Keratinocyte (primary cell): ENCODE measurements at regions not wholly inside any gene's neighbourhood (a gene's known extent, or its start where the extent isn't known, plus 50 kb on each side); places are given as distances from the start of the nearest gene placed in this dataset.

ENCODE experiments used
- DNase-seq: peaks from one replicate; pipeline ENCODE4 v3.0.0-alpha.2; 2011; ENCODE audit warnings: low read depth, missing footprints, low spot score
- FAIRE-seq: peaks from 2 replicates; lab custom pipeline; 2011; peaks lifted over from hg19 to GRCh38; lab: Jason Lieb, UNC
- H2AFZ ChIP-seq: 2 replicates; pipeline ENCODE4 v1.6.0; 2012; ENCODE audit warnings: low read length, control low read depth, inconsistent platforms; ENCODE audit not compliant: control insufficient read depth
- H3K27ac ChIP-seq: 2 replicates; pipeline ENCODE4 v1.5.1; 2011; ENCODE audit warnings: low read length; ENCODE audit not compliant: control insufficient read depth, insufficient read depth
- H3K27me3 ChIP-seq: 3 replicates; pipeline ENCODE4 v1.6.0; 2011; ENCODE audit warnings: low read length; ENCODE audit not compliant: control insufficient read depth, insufficient read depth; ENCODE audit errors: extremely low read depth
- H3K36me3 ChIP-seq, 2 experiments: 2 replicates in 1 of 2; 3 replicates in 1 of 2; pipeline ENCODE4 v1.5.1; 2011; ENCODE audit warnings: low read length in 2 of 2, mild to moderate bottlenecking in 1 of 2; ENCODE audit not compliant: control insufficient read depth in 2 of 2, insufficient read depth in 2 of 2; ENCODE audit errors: extremely low read depth in 1 of 2
- H3K4me1 ChIP-seq: 3 replicates; pipeline ENCODE4 v1.5.1; 2011; ENCODE audit warnings: low read length; ENCODE audit not compliant: control insufficient read depth, insufficient read depth; ENCODE audit errors: extremely low read depth
- H3K4me2 ChIP-seq: 3 replicates; pipeline ENCODE4 v1.6.0; 2011; ENCODE audit warnings: low read depth, low read length; ENCODE audit not compliant: control insufficient read depth, insufficient read depth; ENCODE audit errors: extremely low read depth
- H3K4me3 ChIP-seq, 3 experiments: fragments of 200-600 bp in 1 of 3; sonication (generic) in 1 of 3; 2 replicates in 2 of 3; 3 replicates in 1 of 3; pipeline ENCODE4 v1.5.1; 2011 to 2016; ENCODE audit warnings: low read length in 3 of 3, mild to moderate bottlenecking in 3 of 3, control low read depth in 2 of 3, inconsistent platforms in 1 of 3, low read depth in 1 of 3, mixed read lengths in 1 of 3, mixed run types in 1 of 3, moderate library complexity in 1 of 3; ENCODE audit not compliant: control insufficient read depth in 2 of 3, insufficient read depth in 2 of 3; ENCODE audit errors: extremely low read depth in 1 of 3
- H3K79me2 ChIP-seq: 2 replicates; pipeline ENCODE4 v1.6.0; 2012; ENCODE audit warnings: low read length; ENCODE audit not compliant: control insufficient read depth, insufficient read depth
- H3K9ac ChIP-seq: 3 replicates; pipeline ENCODE4 v1.6.0; 2011; ENCODE audit warnings: low read length; ENCODE audit not compliant: control insufficient read depth, insufficient read depth; ENCODE audit errors: extremely low read depth
- H3K9me1 ChIP-seq: 3 replicates; pipeline ENCODE4 v1.6.0; 2011; ENCODE audit warnings: low read length; ENCODE audit not compliant: control insufficient read depth, insufficient read depth; ENCODE audit errors: extremely low read depth
- H3K9me3 ChIP-seq: 2 replicates; pipeline ENCODE4 v1.5.1; 2012; ENCODE audit warnings: low read depth, low read length; ENCODE audit not compliant: control insufficient read depth
- H4K20me1 ChIP-seq: 3 replicates; pipeline ENCODE4 v1.6.0; 2011; ENCODE audit warnings: low read length; ENCODE audit not compliant: control insufficient read depth, insufficient read depth; ENCODE audit errors: extremely low read depth
- EZH2 ChIP-seq: IDR thresholded peaks from one replicate; pipeline ENCODE4 v1.6.1; 2012; ENCODE audit warnings: inconsistent platforms, mild to moderate bottlenecking, low read length, moderate library complexity
- dilution Hi-C: fragments of 300-500 bp; cut with MboI; formaldehyde crosslinking; loops from one replicate; pipeline ENCODE4 v1.7.0; 2020; ENCODE audit warnings: low sequenced_read_pairs; ENCODE audit not compliant: extremely low pct_ligation_motif_present
- TF ChIP-seq, protein P1 (sequence below), 3 experiments: IDR thresholded peaks in 1 of 3; conservative IDR thresholded peaks in 1 of 3; optimal IDR thresholded peaks in 1 of 3; 2 replicates in 2 of 3; 3 replicates in 1 of 3; pipeline versions ENCODE3 to v1.5.1; 2011; ENCODE audit warnings: low read length in 3 of 3, mild to moderate bottlenecking in 3 of 3, moderate library complexity in 2 of 3, control low read depth in 1 of 3, inconsistent platforms in 1 of 3; ENCODE audit not compliant: insufficient read depth in 2 of 3; ENCODE audit errors: extremely low read depth in 1 of 3

DNA sequence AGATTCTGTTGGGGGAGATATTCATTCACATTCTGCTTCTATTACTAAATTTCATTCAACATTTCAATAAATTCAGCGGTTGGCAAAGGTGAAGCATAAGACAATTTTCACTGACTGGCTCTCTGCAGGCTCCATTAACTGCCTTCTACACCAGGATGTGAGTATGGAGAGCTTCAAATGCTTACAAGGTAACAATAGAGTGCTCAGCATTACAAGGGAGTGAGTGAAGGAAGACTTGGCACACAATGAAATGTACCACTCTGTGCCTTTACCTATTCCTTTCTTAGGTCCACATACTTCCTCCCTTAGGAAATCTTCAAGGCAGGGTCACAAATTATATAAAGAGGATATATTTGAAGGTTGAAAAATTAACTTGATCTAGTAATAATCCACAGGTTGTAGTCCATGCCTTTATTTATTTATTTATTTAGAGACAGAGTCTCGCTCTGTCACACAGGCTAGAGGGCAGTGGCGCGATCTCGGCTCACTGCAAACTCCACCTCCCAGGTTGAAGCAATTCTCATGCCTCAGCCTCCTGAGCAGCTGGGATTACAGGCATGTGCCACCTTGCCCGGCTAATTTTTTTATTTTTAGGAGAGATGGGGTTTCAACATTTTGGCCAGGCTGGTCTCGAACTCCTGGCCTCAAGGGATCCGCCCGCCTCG, 76.6 kb upstream of the FAM169A start:
- Histone ChIP-seq H3K27me3 (no peaks in the 10 kb centered on the region), H3K79me2 (no peaks in the 10 kb centered on the region), H3K9me3 (no peaks in the 10 kb centered on the region), H3K27ac (no peak overlapping the region), H3K9me1 (no peaks in the 10 kb centered on the region), H3K4me2 (no peak overlapping the region), H4K20me1 (no peaks in the 10 kb centered on the region), H3K4me3 (no peak overlapping the region), H2AFZ (no peak overlapping the region), H3K9ac (no peak overlapping the region), H3K4me1 (no peaks in the 10 kb centered on the region), H3K36me3 (no peaks in the 10 kb centered on the region)
- FAIRE-seq (no peak), DNase-seq (no peak)
- TF ChIP-seq EZH2: no peak
- TF ChIP-seq, protein P1, sequence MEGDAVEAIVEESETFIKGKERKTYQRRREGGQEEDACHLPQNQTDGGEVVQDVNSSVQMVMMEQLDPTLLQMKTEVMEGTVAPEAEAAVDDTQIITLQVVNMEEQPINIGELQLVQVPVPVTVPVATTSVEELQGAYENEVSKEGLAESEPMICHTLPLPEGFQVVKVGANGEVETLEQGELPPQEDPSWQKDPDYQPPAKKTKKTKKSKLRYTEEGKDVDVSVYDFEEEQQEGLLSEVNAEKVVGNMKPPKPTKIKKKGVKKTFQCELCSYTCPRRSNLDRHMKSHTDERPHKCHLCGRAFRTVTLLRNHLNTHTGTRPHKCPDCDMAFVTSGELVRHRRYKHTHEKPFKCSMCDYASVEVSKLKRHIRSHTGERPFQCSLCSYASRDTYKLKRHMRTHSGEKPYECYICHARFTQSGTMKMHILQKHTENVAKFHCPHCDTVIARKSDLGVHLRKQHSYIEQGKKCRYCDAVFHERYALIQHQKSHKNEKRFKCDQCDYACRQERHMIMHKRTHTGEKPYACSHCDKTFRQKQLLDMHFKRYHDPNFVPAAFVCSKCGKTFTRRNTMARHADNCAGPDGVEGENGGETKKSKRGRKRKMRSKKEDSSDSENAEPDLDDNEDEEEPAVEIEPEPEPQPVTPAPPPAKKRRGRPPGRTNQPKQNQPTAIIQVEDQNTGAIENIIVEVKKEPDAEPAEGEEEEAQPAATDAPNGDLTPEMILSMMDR (optimal IDR thresholded peaks at IDR 0.05 in 1 of 3, IDR thresholded peaks at IDR 0.05 in 1 of 3, conservative IDR thresholded peaks at IDR 0.05 in 1 of 3; ENCODE audit: extremely low read depth in 1 of 3, insufficient read depth in 2 of 3, low read length in 3 of 3): no peak
- dilution Hi-C loops: no loop called here

DNA sequence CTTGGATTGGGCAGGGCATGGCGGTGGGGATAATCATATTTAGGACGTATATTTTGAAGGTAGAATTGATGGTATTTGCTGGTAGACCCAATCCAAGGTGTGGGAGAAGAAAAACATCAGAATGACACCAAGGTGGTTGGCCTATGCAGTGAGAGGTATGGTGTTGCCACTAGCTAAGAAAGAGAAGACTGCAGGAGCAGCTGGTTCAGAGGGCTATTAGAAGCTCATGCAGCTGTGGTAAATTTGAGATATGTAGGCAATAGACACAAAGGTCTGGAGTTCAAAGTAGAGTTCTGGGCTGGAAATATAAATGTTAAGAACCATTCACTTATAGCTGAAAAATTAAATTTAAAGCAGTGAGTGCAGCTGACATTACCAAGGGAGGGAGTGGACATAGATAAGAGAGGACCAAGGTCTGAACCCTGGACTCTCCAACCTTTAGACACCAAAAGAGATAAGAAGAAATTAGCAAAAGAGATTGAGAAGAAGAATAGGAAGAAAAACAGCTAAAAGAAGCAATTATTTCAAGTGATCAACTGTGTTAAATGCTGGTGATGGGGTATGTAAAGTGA, 74.7 kb upstream of the FAM169A start:
- Histone ChIP-seq H3K4me2 (no peak overlapping the region), H3K36me3 (no peaks in the 10 kb centered on the region), H3K27me3 (no peaks in the 10 kb centered on the region), H3K9ac (no peak overlapping the region), H3K4me1 (no peaks in the 10 kb centered on the region), H3K79me2 (no peaks in the 10 kb centered on the region), H3K27ac (no peak overlapping the region), H2AFZ (no peak overlapping the region), H3K9me1 (no peaks in the 10 kb centered on the region), H3K4me3 (no peak overlapping the region), H3K9me3 (no peaks in the 10 kb centered on the region), H4K20me1 (no peaks in the 10 kb centered on the region)
- TF ChIP-seq EZH2: no peak
- TF ChIP-seq, protein P1 (optimal IDR thresholded peaks at IDR 0.05 in 1 of 3, IDR thresholded peaks at IDR 0.05 in 1 of 3, conservative IDR thresholded peaks at IDR 0.05 in 1 of 3; ENCODE audit: extremely low read depth in 1 of 3, insufficient read depth in 2 of 3, low read length in 3 of 3): no peak
- no peak for FAIRE-seq
- no peak for DNase-seq
- dilution Hi-C loops: no loop called here
